ENCODE measurements at regions not wholly inside any gene's neighbourhood (a gene's known extent, or its start where the extent isn't known, plus 50 kb on each side); places are given as distances from the start of the nearest gene placed in this dataset.

DNA sequence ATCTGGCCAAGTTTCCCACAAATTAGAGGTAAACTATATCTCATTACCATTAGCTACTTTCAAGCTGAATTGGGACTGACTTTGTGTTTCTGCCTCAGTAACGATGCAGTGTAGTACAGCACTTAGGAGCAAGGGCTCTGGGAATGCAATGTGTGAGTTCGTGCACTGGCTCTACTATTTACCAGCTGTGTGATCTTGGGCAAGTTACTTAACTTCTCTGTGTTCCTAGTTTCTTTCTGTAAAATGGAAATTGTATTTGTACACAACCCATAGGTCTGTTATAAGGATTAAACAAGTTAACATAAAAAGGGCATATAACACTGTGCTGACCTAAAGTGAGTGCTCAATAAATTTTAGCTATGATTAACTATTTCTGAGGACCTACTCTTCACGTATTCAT is 65.0 kb upstream of the CSF1 start:
- H3K36me3 ChIP-seq (ENCODE audit: control insufficient read depth, insufficient read depth, low read length), result no peaks in the 10 kb centered on the region
- H2AK5ac ChIP-seq (ENCODE audit: low read depth, low read length), result no peak overlapping the region
- H2BK5ac ChIP-seq (ENCODE audit: low read depth, low read length, poor library complexity, severe bottlenecking), result no peak overlapping the region
- H3K4me3 ChIP-seq (ENCODE audit: insufficient read depth, low read depth, low read length), result no peak overlapping the region
- no TSS peak for BruUV-seq (replicated peaks)
- H2BK20ac ChIP-seq (ENCODE audit: low read depth, low read length), result no peak overlapping the region
- no peak overlapping the region for H2BK120ac ChIP-seq (ENCODE audit: low read depth, low read length)
- ATAC-seq (ENCODE audit: low read depth), result no peak
- no peak overlapping the region for H3K9ac ChIP-seq (ENCODE audit: low read depth, low read length)
- no peak overlapping the region for H3K14ac ChIP-seq (replicated peaks; ENCODE audit: low read depth, low read length)
- H2BK15ac ChIP-seq (ENCODE audit: low read depth, low read length), result no peak overlapping the region
- TF ChIP-seq SMC3 (IDR thresholded peaks at IDR 0.05; ENCODE audit: low read depth, low read length) (no peak), RFX5 (IDR thresholded peaks at IDR 0.05; ENCODE audit: low read depth, low read length) (no peak), MXI1 (IDR thresholded peaks at IDR 0.05; ENCODE audit: borderline replicate concordance, low read depth, low read length) (no peak), FOS (IDR thresholded peaks at IDR 0.05; ENCODE audit: low read depth, low read length) (no peak), MAZ (IDR thresholded peaks at IDR 0.05; ENCODE audit: borderline replicate concordance, low read depth, low read length) (no peak), RCOR1 (IDR thresholded peaks at IDR 0.05; ENCODE audit: insufficient replicate concordance, low read length) (no peak), POLR2A (IDR thresholded peaks at IDR 0.05; ENCODE audit: low read depth, low read length) (no peak), NFE2L2 (IDR thresholded peaks at IDR 0.05; ENCODE audit: low read depth, low read length) (no peak)
- TF ChIP-seq, protein P1, sequence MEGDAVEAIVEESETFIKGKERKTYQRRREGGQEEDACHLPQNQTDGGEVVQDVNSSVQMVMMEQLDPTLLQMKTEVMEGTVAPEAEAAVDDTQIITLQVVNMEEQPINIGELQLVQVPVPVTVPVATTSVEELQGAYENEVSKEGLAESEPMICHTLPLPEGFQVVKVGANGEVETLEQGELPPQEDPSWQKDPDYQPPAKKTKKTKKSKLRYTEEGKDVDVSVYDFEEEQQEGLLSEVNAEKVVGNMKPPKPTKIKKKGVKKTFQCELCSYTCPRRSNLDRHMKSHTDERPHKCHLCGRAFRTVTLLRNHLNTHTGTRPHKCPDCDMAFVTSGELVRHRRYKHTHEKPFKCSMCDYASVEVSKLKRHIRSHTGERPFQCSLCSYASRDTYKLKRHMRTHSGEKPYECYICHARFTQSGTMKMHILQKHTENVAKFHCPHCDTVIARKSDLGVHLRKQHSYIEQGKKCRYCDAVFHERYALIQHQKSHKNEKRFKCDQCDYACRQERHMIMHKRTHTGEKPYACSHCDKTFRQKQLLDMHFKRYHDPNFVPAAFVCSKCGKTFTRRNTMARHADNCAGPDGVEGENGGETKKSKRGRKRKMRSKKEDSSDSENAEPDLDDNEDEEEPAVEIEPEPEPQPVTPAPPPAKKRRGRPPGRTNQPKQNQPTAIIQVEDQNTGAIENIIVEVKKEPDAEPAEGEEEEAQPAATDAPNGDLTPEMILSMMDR (conservative IDR thresholded peaks at IDR 0.05; ENCODE audit: low read depth, low read length), result no peak
- H4K5ac ChIP-seq (ENCODE audit: low read depth, low read length), result no peak overlapping the region
- H3K4ac ChIP-seq (ENCODE audit: low read depth, low read length), result no peak overlapping the region
- no peaks in the 10 kb centered on the region for H3K9me3 ChIP-seq (ENCODE audit: control insufficient read depth, insufficient read depth, low read length)
- H4K8ac ChIP-seq (ENCODE audit: low read depth in 2 of 2, low read length in 2 of 2), result no peak overlapping the region
- intact Hi-C loops (cut with micrococcal nuclease), result no loop called here
- WGBS, 2 experiments (ENCODE audit: extremely low coverage in 2 of 2, insufficient read length in 1 of 2), result 67% methylated on average over 1 of the region's 3 CpGs; no CpG with 5 or more reads in 1 of the 2 experiments
- no peak overlapping the region for H3K27ac ChIP-seq (ENCODE audit: insufficient read depth, low read length)
- H2AFZ ChIP-seq (replicated peaks; ENCODE audit: low read length, poor library complexity), result no peak overlapping the region
- no peak overlapping the region for H3K4me2 ChIP-seq (ENCODE audit: low read depth, low read length)
- no peak overlapping the region for H2AK9ac ChIP-seq (replicated peaks; ENCODE audit: low read depth, low read length, poor library complexity)
- dilution Hi-C loops (cut with HindIII; ENCODE audit: low sequenced_read_pairs, unreplicated experiment), result no loop called here
- no peaks in the 10 kb centered on the region for H3K79me1 ChIP-seq (ENCODE audit: low read depth in 1 of 2, low read length in 2 of 2)
- DNase-seq, result no peak
- no peaks in the 10 kb centered on the region for H4K20me1 ChIP-seq (ENCODE audit: insufficient read depth, low read length)
- CTCF ChIA-PET, result no interaction called here
- H4K91ac ChIP-seq (ENCODE audit: insufficient read depth, low read depth, low read length), result no peak overlapping the region
- no peak overlapping the region for H3K56ac ChIP-seq (ENCODE audit: extremely low read depth, insufficient read depth, low read length)
- POLR2A ChIA-PET (ENCODE audit: unreplicated experiment), result no interaction called here
- H3K27me3 ChIP-seq (ENCODE audit: control insufficient read depth, insufficient read depth, low read length), result no peaks in the 10 kb centered on the region; the same call in 1 of the 2 replicates
- no peaks in the 10 kb centered on the region for H3K9me1 ChIP-seq (ENCODE audit: insufficient read depth, low read length)
- 0 out of 2 replicates have a peak, but pooled peaks cover 1% of the 10 kb centered on the region for H3K4me1 ChIP-seq (ENCODE audit: control insufficient read depth, insufficient read depth, low read length)
- H3K23ac ChIP-seq (ENCODE audit: low read depth, low read length), result no peak overlapping the region
- no peak overlapping the region for H3K18ac ChIP-seq (ENCODE audit: low read depth, low read length)
- in situ Hi-C loops (cut with MboI; ENCODE audit: low sequenced_read_pairs), result no loop called here
